ENCODE measurements at regions not wholly inside any gene's neighbourhood (a gene's known extent, or its start where the extent isn't known, plus 50 kb on each side); places are given as distances from the start of the nearest gene placed in this dataset.

DNA sequence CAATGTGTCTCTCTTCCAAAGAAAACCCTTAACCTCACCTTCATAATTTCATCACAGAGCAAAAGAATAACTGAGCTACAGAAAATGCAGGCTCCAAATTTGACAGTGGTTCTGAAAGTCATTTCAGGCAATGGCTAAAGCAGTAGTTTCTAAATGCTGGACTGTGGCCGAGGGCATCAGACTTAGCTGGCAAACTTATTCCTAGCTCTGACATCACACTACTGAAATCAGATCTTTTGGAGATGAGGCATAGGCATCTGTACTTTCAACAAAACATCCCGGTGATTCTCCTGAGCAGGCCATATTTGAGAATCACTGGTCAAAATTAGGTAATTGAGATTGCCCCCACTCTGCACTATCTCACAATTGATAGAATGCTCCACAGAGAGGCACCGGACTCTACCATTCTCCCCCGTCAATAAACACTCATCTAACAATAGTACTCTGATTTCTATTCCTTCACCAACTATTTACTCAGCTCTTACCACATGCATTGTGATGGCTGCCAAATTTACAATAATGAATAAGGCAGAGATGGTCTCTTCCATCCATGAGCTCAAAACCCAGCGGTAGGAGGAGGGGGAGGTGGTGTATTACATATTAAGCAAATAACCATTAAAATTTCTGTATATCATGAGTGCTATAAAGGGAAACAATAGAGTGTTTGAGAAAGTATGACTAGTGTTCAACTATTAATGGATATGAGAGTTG, 57.3 kb upstream of the SPRED1 start:
- Mint-ChIP-seq H3K27ac (no peak overlapping the region), H3K9me3 (no peaks in the 10 kb centered on the region), H3K4me3 (no peak overlapping the region), H3K4me1 (no peaks in the 10 kb centered on the region), H3K27me3 (peaks cover 6% of the 10 kb centered on the region), H3K36me3 (ENCODE audit: low read depth) (no peaks in the 10 kb centered on the region)
- DNase-seq (no peak), ATAC-seq (ENCODE audit: low read depth) (no peak)
- intact Hi-C loops (cut with micrococcal nuclease) = no loop called here
- TF ChIP-seq, protein P1, sequence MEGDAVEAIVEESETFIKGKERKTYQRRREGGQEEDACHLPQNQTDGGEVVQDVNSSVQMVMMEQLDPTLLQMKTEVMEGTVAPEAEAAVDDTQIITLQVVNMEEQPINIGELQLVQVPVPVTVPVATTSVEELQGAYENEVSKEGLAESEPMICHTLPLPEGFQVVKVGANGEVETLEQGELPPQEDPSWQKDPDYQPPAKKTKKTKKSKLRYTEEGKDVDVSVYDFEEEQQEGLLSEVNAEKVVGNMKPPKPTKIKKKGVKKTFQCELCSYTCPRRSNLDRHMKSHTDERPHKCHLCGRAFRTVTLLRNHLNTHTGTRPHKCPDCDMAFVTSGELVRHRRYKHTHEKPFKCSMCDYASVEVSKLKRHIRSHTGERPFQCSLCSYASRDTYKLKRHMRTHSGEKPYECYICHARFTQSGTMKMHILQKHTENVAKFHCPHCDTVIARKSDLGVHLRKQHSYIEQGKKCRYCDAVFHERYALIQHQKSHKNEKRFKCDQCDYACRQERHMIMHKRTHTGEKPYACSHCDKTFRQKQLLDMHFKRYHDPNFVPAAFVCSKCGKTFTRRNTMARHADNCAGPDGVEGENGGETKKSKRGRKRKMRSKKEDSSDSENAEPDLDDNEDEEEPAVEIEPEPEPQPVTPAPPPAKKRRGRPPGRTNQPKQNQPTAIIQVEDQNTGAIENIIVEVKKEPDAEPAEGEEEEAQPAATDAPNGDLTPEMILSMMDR (IDR thresholded peaks at IDR 0.05) = no peak
- ChIA-PET POLR2A (no interaction called here), CTCF (no interaction called here)

DNA sequence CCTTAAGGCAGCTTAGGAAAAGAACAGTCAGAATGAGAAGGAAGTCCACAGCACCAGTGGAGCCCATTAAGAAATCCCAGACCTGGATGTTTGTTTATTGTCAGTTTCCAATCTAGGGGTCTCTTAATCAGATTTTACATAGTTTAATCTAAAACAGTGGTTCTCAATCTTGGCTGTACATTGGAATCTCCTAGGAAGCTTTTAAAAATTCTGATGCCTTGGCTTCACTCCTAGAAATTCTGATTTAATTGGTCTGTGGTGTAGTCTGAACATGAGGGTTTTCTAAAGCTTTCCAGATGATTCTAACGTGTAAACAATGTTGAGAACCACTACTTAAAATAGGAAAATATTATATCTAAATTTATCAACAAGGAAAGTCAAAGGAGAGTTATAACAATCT, 56.6 kb upstream of the SPRED1 start:
- TF ChIP-seq, protein P1 (IDR thresholded peaks at IDR 0.05) = no peak
- Mint-ChIP-seq H3K36me3 (ENCODE audit: low read depth) (no peaks in the 10 kb centered on the region), H3K27ac (no peak overlapping the region), H3K9me3 (no peaks in the 10 kb centered on the region), H3K4me3 (no peak overlapping the region), H3K27me3 (peaks cover 10% of the 10 kb centered on the region), H3K4me1 (no peaks in the 10 kb centered on the region)
- intact Hi-C loops (cut with micrococcal nuclease) = no loop called here
- CTCF ChIA-PET = no interaction called here
- no peak for ATAC-seq (ENCODE audit: low read depth)
- POLR2A ChIA-PET = no interaction called here
- DNase-seq = no peak

DNA sequence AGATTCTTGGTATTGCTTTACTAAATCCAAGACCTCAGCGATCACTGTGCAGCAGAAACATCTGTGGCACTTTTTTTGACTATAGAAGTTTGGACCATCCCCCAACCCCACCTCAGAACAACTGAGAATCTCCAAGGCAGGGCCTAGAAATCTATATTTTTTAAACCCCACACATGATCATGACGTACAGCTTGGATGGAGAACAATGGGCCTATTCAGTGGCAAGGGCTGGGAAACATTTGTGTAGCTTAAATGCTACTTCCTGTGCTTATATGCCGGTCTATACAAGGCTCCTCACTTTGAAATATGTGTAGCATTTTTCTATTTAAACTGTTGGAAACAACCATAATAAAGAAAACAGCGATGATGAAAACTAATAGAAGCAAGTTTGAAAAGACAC, 55.1 kb upstream of the SPRED1 start:
- Mint-ChIP-seq H3K9me3 (no peaks in the 10 kb centered on the region), H3K27me3 (peaks cover 12% of the 10 kb centered on the region), H3K4me3 (no peak overlapping the region), H3K27ac (no peak overlapping the region), H3K4me1 (no peaks in the 10 kb centered on the region), H3K36me3 (ENCODE audit: low read depth) (no peaks in the 10 kb centered on the region)
- DNase-seq (no peak), ATAC-seq (ENCODE audit: low read depth) (no peak)
- TF ChIP-seq, protein P1 (IDR thresholded peaks at IDR 0.05) = no peak
- intact Hi-C loops (cut with micrococcal nuclease) = no loop called here
- CTCF ChIA-PET = no interaction called here
- POLR2A ChIA-PET = no interaction called here

DNA sequence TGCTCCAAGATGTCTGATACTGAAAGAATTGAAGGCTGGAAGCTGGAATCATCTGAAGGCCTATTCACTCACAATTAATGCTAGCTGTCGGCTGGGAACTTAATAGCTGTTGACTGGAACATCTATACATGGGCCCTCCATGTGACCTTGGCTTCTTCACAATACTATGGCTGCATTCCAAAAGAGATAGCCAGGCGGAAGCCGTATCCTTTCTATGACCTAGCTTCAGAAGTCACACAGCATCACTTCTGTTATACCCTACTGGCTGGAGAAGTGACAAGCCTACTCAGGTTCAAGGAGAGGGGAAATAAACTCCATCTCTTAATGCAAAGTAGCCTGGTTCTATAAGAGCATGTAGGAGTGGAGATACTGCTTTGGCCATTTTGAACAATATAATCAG, 50.9 kb upstream of the SPRED1 start:
- TF ChIP-seq, protein P1 (IDR thresholded peaks at IDR 0.05) = no peak
- intact Hi-C loops (cut with micrococcal nuclease) = no loop called here

DNA sequence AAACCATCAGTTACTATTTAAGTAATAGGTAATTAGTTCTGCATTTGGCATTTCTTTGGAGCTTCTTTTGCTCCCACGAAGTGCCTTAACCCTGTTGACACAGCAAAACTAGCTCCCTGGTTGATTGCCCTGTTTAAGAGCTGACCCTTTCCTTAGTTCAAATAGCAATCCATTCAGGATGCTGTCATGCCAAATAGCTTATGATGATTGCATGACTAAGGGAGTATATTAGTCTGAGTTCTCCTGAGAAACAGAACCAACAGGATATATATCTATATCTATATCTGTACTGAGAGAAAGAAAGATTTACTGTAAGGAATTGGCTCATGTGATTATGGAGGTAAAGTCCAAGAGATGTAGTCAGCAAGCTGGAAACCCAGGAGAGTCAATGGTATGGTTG, 50.3 kb upstream of the SPRED1 start:
- POLR2A ChIA-PET = no interaction called here
- CTCF ChIA-PET = no interaction called here
- Mint-ChIP-seq H3K4me3 (no peak overlapping the region), H3K9me3 (peaks cover 3% of the 10 kb centered on the region), H3K27me3 (peaks cover 19% of the 10 kb centered on the region), H3K36me3 (ENCODE audit: low read depth) (no peaks in the 10 kb centered on the region), H3K4me1 (no peaks in the 10 kb centered on the region), H3K27ac (no peak overlapping the region)
- no peak for ATAC-seq (ENCODE audit: low read depth)
- no peak for DNase-seq
- intact Hi-C loops (cut with micrococcal nuclease) = no loop called here
- TF ChIP-seq, protein P1 (IDR thresholded peaks at IDR 0.05) = no peak

More for the DNA sequence above, 50.9 kb upstream of the SPRED1 start:
- POLR2A ChIA-PET = no interaction called here
- Mint-ChIP-seq H3K27me3 (peaks cover 17% of the 10 kb centered on the region), H3K27ac (no peak overlapping the region), H3K36me3 (ENCODE audit: low read depth) (no peaks in the 10 kb centered on the region), H3K4me1 (no peaks in the 10 kb centered on the region), H3K4me3 (no peak overlapping the region), H3K9me3 (peaks cover 3% of the 10 kb centered on the region)
- ATAC-seq (ENCODE audit: low read depth) (no peak), DNase-seq (no peak)
- CTCF ChIA-PET = no interaction called here

All from activated B cell treated with CpG ODN at 0.5 μM for 24 hours (primary cell).